ENCODE measurements at regions not wholly inside any gene's neighbourhood (a gene's known extent, or its start where the extent isn't known, plus 50 kb on each side); places are given as distances from the start of the nearest gene placed in this dataset.
A peak's percentile ranks its signal among the peaks of the same experiment; 100 is the strongest.

- ATAC-seq (replicated peaks) (no peak), DNase-seq (no peak)
- Mint-ChIP-seq H3K4me3 (no peak overlapping the region), H3K36me3 (no peaks in the 10 kb centered on the region), H3K27ac (no peak overlapping the region), H3K4me1 (peaks cover 21 to 23% of the 10 kb centered on the region in 2 donors), H3K9me3 (no peaks in the 10 kb centered on the region), H3K27me3 (peaks cover 0 to 17% of the 10 kb centered on the region in 2 donors)
Measured at GRCh38 chr21:43343095-43343991, 83.6 kb downstream of the SIK1 start.

- peaks cover under 1 to 6% of the 10 kb centered on the region in 2 donors for H3K9me3 Mint-ChIP-seq
- no peaks in the 10 kb centered on the region for H3K36me3 Mint-ChIP-seq
- H3K4me3 Mint-ChIP-seq: no peak overlapping the region
- DNase-seq: no peak
- peaks cover 28% of the 10 kb centered on the region in 2 donors for H3K4me1 Mint-ChIP-seq
- no peak for ATAC-seq (replicated peaks)
- no peak overlapping the region for H3K27ac Mint-ChIP-seq
- H3K27me3 Mint-ChIP-seq: peaks cover 0 to 17% of the 10 kb centered on the region in 2 donors
Measured at GRCh38 chr21:43342301-43342881, 84.5 kb downstream of the SIK1 start.

- Mint-ChIP-seq H3K27ac (no peak overlapping the region), H3K27me3 (peaks cover 0 to 17% of the 10 kb centered on the region in 2 donors), H3K4me1 (peaks cover 27 to 35% of the 10 kb centered on the region in 2 donors), H3K9me3 (peaks cover 6 to 14% of the 10 kb centered on the region in 2 donors), H3K36me3 (no peaks in the 10 kb centered on the region), H3K4me3 (no peak overlapping the region)
- no peak for ATAC-seq (replicated peaks)
- no peak for DNase-seq
Measured at GRCh38 chr21:43341378-43342161, 85.4 kb downstream of the SIK1 start.

GRCh38 chr21:43340491-43341377 lies 86.2 kb downstream of the SIK1 start:
- no peak for ATAC-seq (replicated peaks)
- H3K4me3 Mint-ChIP-seq: no peak overlapping the region
- H3K9me3 Mint-ChIP-seq: peaks cover 6 to 21% of the 10 kb centered on the region in 2 donors
- H3K4me1 Mint-ChIP-seq: peaks cover 29 to 36% of the 10 kb centered on the region in 2 donors
- H3K36me3 Mint-ChIP-seq: no peaks in the 10 kb centered on the region
- peaks cover 0 to 17% of the 10 kb centered on the region in 2 donors for H3K27me3 Mint-ChIP-seq
- H3K27ac Mint-ChIP-seq: no peak overlapping the region
- no peak for DNase-seq

- ATAC-seq (replicated peaks) (no peak), DNase-seq (no peak)
- Mint-ChIP-seq H3K9me3 (peaks cover 6 to 28% of the 10 kb centered on the region in 2 donors), H3K4me3 (no peak overlapping the region), H3K4me1 (peaks cover 39 to 41% of the 10 kb centered on the region in 2 donors), H3K27ac (peak overlapping the region; percentile 75), H3K36me3 (no peaks in the 10 kb centered on the region), H3K27me3 (peaks cover 0 to 17% of the 10 kb centered on the region in 2 donors)
Measured at GRCh38 chr21:43339668-43340067, 87.3 kb downstream of the SIK1 start.

GRCh38 chr21:43338951-43339350 lies 88.0 kb downstream of the SIK1 start:
- H3K27me3 Mint-ChIP-seq: peaks cover 0 to 17% of the 10 kb centered on the region in 2 donors
- ATAC-seq (replicated peaks): peak in 1 of 2 donors; percentile 14
- peak overlapping the region; percentile 75 for H3K27ac Mint-ChIP-seq
- DNase-seq: no peak
- peaks cover 6 to 28% of the 10 kb centered on the region in 2 donors for H3K9me3 Mint-ChIP-seq
- H3K4me3 Mint-ChIP-seq: peak overlapping the region in 1 of 2 donors; percentile 53
- no peaks in the 10 kb centered on the region for H3K36me3 Mint-ChIP-seq
- peaks cover 43% of the 10 kb centered on the region in 2 donors for H3K4me1 Mint-ChIP-seq

- DNase-seq (no peak), ATAC-seq (replicated peaks) (no peak)
- Mint-ChIP-seq H3K27me3 (peaks cover 3 to 17% of the 10 kb centered on the region in 2 donors), H3K4me3 (no peak overlapping the region), H3K9me3 (peaks cover 6 to 28% of the 10 kb centered on the region in 2 donors), H3K36me3 (no peaks in the 10 kb centered on the region), H3K4me1 (peaks cover 46 to 51% of the 10 kb centered on the region in 2 donors), H3K27ac (peak overlapping the region; percentile 67)
Measured at GRCh38 chr21:43337901-43338655, 88.9 kb downstream of the SIK1 start.

- H3K27ac Mint-ChIP-seq: no peak overlapping the region
Measured at GRCh38 chr21:43335119-43335518, 91.8 kb downstream of the SIK1 start.

GRCh38 chr21:43334214-43334958 lies 92.5 kb downstream of the SIK1 start:
- no peak overlapping the region for H3K27ac Mint-ChIP-seq
- no peak overlapping the region for H3K4me3 Mint-ChIP-seq
- ATAC-seq (replicated peaks) (no peak), DNase-seq (no peak)
- H3K27me3 Mint-ChIP-seq: peaks cover 9 to 24% of the 10 kb centered on the region in 2 donors
- H3K9me3 Mint-ChIP-seq: peaks cover 6 to 28% of the 10 kb centered on the region in 2 donors
- H3K4me1 Mint-ChIP-seq: peaks cover 42 to 49% of the 10 kb centered on the region in 2 donors
- no peaks in the 10 kb centered on the region for H3K36me3 Mint-ChIP-seq

More at GRCh38 chr21:43335119-43335518, 91.8 kb downstream of the SIK1 start:
- Mint-ChIP-seq H3K4me3 (no peak overlapping the region), H3K9me3 (peaks cover 6 to 28% of the 10 kb centered on the region in 2 donors), H3K27me3 (peaks cover 9 to 24% of the 10 kb centered on the region in 2 donors), H3K4me1 (peaks cover 44 to 51% of the 10 kb centered on the region in 2 donors), H3K36me3 (no peaks in the 10 kb centered on the region)
- DNase-seq: no peak
- ATAC-seq (replicated peaks): no peak

- H3K36me3 Mint-ChIP-seq: no peaks in the 10 kb centered on the region
- H3K27me3 Mint-ChIP-seq: peaks cover 9 to 14% of the 10 kb centered on the region in 2 donors
- peaks cover 35 to 42% of the 10 kb centered on the region in 2 donors for H3K4me1 Mint-ChIP-seq
- DNase-seq (no peak), ATAC-seq (replicated peaks) (no peak)
- H3K27ac Mint-ChIP-seq: no peak overlapping the region
- no peak overlapping the region for H3K4me3 Mint-ChIP-seq
- H3K9me3 Mint-ChIP-seq: peaks cover 6 to 28% of the 10 kb centered on the region in 2 donors
Measured at GRCh38 chr21:43333298-43334062, 93.5 kb downstream of the SIK1 start.

- Mint-ChIP-seq H3K4me1 (peaks cover 32 to 42% of the 10 kb centered on the region in 2 donors), H3K27ac (no peak overlapping the region), H3K9me3 (peaks cover 6 to 27% of the 10 kb centered on the region in 2 donors), H3K36me3 (no peaks in the 10 kb centered on the region), H3K4me3 (no peak overlapping the region), H3K27me3 (peaks cover 9 to 13% of the 10 kb centered on the region in 2 donors)
- ATAC-seq (replicated peaks) (no peak), DNase-seq (no peak)
Measured at GRCh38 chr21:43332861-43333297, 94.1 kb downstream of the SIK1 start.
